A549 (cell line): ENCODE measurements at regions not wholly inside any gene's neighbourhood (a gene's known extent, or its start where the extent isn't known, plus 50 kb on each side); places are given as distances from the start of the nearest gene placed in this dataset.

Source experiments
- BCL3 ChIP-seq: fragments of >200 bp; sonication (Bioruptor Twin); formaldehyde crosslinking; IDR thresholded peaks from 3 replicates; pipeline ENCODE4 v1.6.1; 2016
- CHD4 ChIP-seq: fragments of 200-600 bp; sonication (generic); IDR thresholded peaks from 2 replicates; pipeline ENCODE4 v1.6.1; 2016; ENCODE audit warnings: antibody characterized with exemption, mild to moderate bottlenecking, borderline replicate concordance
- EP300 ChIP-seq, 2 experiments: fragments of >200 bp; sonication (Bioruptor Twin); formaldehyde crosslinking; IDR thresholded peaks; 2 replicates in 1 of 2; 3 replicates in 1 of 2; pipeline ENCODE4 v1.6.1; 2016 to 2017
- FOSL2 ChIP-seq, 2 experiments: fragments of 450-650 bp in 1 of 2; fragments of >200 bp in 1 of 2; sonication (Bioruptor Twin) in 1 of 2; formaldehyde crosslinking; IDR thresholded peaks; 2 replicates each; pipeline versions ENCODE4 v1.5.0 to v1.6.1; 2016 to 2020; ENCODE audit warnings: mild to moderate bottlenecking in 1 of 2, moderate library complexity in 1 of 2
- HOXA7 ChIP-seq: fragments of 250-450 bp; sonication (Bioruptor Pico); IDR thresholded peaks from 2 replicates; pipeline ENCODE4 v1.5.0; 2020; ENCODE audit warnings: mild to moderate bottlenecking, moderate library complexity
- KDM1A ChIP-seq: fragments of 200-600 bp; sonication (generic); IDR thresholded peaks from 2 replicates; pipeline ENCODE4 v1.6.1; 2016; ENCODE audit warnings: low read depth, mild to moderate bottlenecking
- MAX ChIP-seq: IDR thresholded peaks from 2 replicates; pipeline ENCODE4 v1.6.1; 2012
- MYC ChIP-seq: IDR thresholded peaks from 2 replicates; pipeline ENCODE4 v1.6.1; 2012; ENCODE audit warnings: mild to moderate bottlenecking, inconsistent platforms, low read length, improper control_type of control experiment, borderline replicate concordance
- POLR2A ChIP-seq: IDR thresholded peaks from 2 replicates; pipeline ENCODE4 v1.6.1; 2012; ENCODE audit warnings: mild to moderate bottlenecking, low read length
- RARB ChIP-seq: fragments of 250-450 bp; sonication (Bioruptor Pico); IDR thresholded peaks from 2 replicates; pipeline ENCODE4 v1.8.0; 2021; ENCODE audit warnings: mild to moderate bottlenecking, moderate library complexity
- RFX5 ChIP-seq: fragments of 450-650 bp; IDR thresholded peaks from 2 replicates; pipeline ENCODE4 v1.7.1; 2014; ENCODE audit warnings: antibody characterized with exemption, mild to moderate bottlenecking, moderate library complexity
- TF ChIP-seq, protein P1 (sequence below): fragments of >200 bp; sonication (Bioruptor Twin); formaldehyde crosslinking; IDR thresholded peaks from 3 replicates; pipeline ENCODE4 v1.5.1; 2016

DNA sequence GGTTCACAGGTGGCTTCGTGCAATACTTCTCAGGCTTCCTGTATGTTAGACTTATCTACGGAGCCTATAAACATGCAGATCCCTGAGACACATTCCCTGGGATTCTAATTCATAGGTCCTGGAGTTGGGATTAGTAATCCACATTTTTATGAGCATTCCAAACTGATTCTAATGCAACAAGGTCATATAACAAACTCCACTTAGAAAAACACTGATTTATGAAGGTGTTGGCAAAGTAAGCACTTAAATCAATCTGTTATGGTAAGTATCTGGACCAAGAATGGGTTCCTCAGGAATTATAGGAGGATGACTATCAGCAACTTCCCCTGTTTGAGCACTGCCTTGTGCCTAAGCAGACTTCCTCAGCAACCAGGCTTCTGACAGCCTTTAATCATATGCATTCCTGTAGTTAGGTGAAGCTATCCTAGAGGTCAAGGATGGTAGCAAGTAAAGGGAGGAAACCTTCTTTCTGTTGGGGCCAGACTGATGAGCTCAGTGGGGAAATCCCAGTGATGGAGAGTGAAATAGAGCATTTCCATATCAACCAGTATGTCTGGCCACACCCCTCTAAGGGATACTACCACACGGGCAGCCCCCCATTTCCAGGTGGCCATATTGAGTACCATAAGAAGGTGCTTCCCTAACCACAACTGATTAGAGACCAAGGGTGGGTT lies 89.6 kb downstream of the RASSF10 start:
- TF ChIP-seq, protein P1, sequence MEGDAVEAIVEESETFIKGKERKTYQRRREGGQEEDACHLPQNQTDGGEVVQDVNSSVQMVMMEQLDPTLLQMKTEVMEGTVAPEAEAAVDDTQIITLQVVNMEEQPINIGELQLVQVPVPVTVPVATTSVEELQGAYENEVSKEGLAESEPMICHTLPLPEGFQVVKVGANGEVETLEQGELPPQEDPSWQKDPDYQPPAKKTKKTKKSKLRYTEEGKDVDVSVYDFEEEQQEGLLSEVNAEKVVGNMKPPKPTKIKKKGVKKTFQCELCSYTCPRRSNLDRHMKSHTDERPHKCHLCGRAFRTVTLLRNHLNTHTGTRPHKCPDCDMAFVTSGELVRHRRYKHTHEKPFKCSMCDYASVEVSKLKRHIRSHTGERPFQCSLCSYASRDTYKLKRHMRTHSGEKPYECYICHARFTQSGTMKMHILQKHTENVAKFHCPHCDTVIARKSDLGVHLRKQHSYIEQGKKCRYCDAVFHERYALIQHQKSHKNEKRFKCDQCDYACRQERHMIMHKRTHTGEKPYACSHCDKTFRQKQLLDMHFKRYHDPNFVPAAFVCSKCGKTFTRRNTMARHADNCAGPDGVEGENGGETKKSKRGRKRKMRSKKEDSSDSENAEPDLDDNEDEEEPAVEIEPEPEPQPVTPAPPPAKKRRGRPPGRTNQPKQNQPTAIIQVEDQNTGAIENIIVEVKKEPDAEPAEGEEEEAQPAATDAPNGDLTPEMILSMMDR: no peak
- TF ChIP-seq HOXA7 (no peak), RFX5 (no peak), RARB (CRISPR knock-in tag) (no peak), POLR2A (no peak), BCL3 (no peak), EP300 (IDR thresholded peaks at IDR 0.05) (no peak), FOSL2 (IDR thresholded peaks at IDR 0.05) (no peak), FOSL2 (CRISPR knock-in tag; IDR thresholded peaks at IDR 0.05) (no peak), CHD4 (no peak), MYC (no peak), KDM1A (no peak), MAX (no peak)
